Fibroblast of villous mesenchyme (primary cell): ENCODE measurements at regions not wholly inside any gene's neighbourhood (a gene's known extent, or its start where the extent isn't known, plus 50 kb on each side); places are given as distances from the start of the nearest gene placed in this dataset.

Source experiments
- DNase-seq: peaks from one replicate; pipeline ENCODE4 v3.0.0-alpha.2; 2010; ENCODE audit warnings: low read depth
- H3K4me3 ChIP-seq: 2 replicates; pipeline ENCODE4 v1.5.1; 2011; ENCODE audit warnings: low read depth, mild to moderate bottlenecking, low read length
- TF ChIP-seq, protein P1 (sequence below): IDR thresholded peaks from 2 replicates; pipeline ENCODE4 v1.5.1; 2012; ENCODE audit warnings: low read depth, mild to moderate bottlenecking, low read length; ENCODE audit not compliant: insufficient read depth

DNA sequence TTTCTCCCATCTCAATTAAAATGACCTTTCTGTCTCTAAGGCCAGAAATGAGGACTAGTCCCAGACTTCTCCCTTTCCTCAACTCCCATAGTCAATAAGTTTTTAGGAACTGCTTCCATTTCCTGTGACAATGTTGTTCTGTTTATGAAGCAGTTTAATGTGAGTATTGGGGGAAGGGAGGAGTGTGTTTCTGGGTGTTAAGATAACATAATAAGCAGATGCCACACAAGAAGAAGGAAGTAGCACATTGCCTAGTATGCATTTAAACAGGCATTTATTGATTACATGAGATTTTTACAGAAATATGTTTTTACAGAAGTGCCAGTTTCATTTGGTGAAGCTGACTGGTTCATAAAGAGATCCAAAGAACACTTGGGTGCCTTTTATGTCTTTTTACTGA lies 65.6 kb upstream of the TNR start:
- TF ChIP-seq, protein P1, sequence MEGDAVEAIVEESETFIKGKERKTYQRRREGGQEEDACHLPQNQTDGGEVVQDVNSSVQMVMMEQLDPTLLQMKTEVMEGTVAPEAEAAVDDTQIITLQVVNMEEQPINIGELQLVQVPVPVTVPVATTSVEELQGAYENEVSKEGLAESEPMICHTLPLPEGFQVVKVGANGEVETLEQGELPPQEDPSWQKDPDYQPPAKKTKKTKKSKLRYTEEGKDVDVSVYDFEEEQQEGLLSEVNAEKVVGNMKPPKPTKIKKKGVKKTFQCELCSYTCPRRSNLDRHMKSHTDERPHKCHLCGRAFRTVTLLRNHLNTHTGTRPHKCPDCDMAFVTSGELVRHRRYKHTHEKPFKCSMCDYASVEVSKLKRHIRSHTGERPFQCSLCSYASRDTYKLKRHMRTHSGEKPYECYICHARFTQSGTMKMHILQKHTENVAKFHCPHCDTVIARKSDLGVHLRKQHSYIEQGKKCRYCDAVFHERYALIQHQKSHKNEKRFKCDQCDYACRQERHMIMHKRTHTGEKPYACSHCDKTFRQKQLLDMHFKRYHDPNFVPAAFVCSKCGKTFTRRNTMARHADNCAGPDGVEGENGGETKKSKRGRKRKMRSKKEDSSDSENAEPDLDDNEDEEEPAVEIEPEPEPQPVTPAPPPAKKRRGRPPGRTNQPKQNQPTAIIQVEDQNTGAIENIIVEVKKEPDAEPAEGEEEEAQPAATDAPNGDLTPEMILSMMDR, result no peak
- no peak for DNase-seq
- no peak overlapping the region for H3K4me3 ChIP-seq

DNA sequence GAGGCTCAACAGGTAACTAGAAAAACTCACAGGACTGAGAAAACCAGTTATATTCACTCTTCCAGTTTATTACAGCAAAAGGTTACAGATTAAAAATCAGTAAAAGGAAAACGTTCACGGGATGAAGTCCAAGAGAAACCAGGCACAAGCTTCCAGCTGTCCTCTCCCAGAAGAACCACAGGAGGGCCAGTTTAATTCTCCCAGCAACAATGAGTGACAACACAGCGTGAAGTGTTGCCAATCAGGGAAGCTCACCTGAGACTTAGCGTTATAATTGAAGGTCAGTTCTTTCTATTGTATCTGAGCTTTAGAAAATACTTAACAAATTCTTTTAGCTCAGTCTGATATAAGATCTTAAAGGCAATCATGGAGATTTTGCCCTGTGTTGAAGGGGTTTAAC lies 65.2 kb upstream of the TNR start:
- H3K4me3 ChIP-seq, result no peak overlapping the region
- DNase-seq, result no peak
- TF ChIP-seq, protein P1, result no peak

DNA sequence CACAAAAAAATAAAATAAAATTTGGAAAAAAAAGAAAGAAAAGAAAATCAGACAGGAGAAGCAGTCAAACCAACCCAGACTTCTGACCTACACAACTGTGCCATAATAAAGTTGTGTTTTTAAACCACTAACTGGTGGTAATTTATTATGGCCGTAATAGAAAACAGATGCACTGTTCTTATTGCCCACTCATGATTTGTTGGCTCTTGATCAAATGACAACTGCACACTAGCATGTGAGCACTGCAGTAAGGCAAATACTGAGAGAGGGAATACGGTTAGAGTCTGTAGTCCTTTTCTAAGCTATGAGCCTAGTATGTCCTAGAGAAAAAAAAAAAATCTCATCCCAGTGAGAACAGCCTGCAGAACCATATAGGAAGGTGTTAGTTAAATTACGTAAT lies 61.2 kb upstream of the TNR start:
- TF ChIP-seq, protein P1, result no peak
- DNase-seq, result no peak
- no peak overlapping the region for H3K4me3 ChIP-seq

DNA sequence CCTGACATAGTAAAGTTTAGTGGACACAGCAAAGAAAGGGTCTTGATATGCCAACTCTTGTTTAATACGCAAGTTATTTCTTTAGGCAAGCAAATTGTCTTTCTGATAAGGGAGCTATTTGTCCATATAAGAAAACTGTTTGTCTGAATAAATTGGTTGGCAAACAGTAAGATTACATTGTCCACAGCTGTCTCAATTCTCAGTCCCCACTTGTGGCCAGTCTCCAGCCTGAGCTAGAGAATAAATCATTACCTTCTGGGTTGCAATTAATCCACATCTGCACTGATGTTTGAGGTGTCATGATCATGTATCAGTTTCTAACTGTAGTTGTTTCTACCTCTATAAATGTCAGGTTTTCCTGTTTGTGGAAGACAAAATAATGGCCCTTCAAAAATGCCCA lies 60.0 kb upstream of the TNR start:
- TF ChIP-seq, protein P1, result no peak
- no peak overlapping the region for H3K4me3 ChIP-seq

DNA sequence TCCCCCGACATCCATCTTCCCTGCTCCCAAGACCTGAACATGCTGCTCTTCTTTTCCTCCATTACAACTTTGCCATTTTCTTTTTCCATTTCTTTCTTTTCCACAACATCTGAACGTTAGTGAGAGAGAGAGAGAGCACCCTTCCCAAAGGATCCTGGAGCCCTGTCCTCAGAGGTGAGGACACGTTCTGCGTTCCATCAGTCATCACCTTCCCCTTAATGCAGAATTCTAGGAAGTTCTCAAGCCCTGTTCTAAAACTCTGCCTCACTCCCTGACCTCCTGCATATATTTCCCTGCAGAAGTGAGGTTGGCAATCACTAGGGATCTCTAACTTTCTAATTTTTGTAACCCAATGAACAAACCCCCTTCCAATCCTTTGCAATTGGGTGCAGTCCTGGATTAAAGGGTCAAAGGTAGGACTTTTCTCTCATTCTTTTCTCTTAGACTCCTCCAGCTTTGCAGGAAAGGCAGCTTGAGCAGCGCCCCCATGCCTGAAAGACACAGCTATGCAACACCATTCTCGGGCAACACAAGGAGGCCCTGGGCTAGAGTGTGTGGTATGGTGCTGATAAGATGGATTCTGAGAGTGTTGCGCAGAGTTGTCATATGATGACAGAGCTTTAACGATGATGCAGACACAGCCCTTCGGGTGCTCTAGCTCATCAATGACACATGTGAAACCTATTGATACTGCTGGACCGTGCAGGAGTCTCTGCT lies 59.2 kb upstream of the TNR start:
- TF ChIP-seq, protein P1, result no peak

More for the DNA sequence above, 60.0 kb upstream of the TNR start:
- DNase-seq, result no peak

DNA sequence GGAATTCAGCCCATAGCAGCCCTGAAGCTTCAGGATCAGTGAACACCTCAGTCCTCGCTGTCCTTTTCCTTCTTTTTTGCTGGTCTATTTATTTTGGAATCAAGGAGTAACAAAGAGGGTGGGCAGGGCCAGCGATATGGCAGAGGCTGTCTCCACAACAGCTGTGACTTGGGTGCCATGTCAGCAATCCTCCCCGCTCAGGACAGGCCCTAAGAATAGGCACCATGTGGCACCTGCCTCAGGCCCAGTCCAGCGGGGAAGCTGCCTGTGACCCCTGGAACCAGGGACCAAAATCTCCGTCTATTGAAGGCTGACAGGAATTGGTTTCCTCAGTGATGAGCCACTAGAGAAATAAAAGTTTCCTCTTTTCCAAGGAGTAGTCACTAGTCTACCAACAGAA lies 58.6 kb upstream of the TNR start:
- TF ChIP-seq, protein P1, result no peak
- DNase-seq, result no peak
- H3K4me3 ChIP-seq, result no peak overlapping the region

More for the DNA sequence above, 59.2 kb upstream of the TNR start:
- no peak for DNase-seq
- no peak overlapping the region for H3K4me3 ChIP-seq

DNA sequence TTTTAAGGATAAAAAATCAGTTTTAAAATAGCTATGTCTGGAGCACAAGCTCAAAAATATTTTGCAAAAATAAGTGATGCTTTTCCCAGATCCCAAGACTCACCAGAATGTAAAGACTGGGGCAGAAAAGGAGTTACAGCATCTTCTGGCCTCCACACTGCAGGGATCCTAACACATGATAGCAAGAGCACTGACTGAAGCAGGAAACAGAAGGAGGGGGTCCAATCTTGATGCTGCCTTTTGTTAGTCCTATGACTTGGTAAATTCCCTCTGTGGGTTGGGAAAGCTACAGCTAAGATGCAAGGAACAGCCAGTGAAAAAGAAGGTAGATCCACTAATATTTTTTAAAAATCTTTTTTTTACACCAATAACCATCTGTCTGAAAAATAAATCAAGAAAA lies 54.2 kb upstream of the TNR start:
- no peak for DNase-seq
- H3K4me3 ChIP-seq, result no peak overlapping the region
- TF ChIP-seq, protein P1, result no peak
